HG03097 (cell line): ENCODE measurements at regions not wholly inside any gene's neighbourhood (a gene's known extent, or its start where the extent isn't known, plus 50 kb on each side); places are given as distances from the start of the nearest gene placed in this dataset.
"Not testable (repeated sequence)": the region's sequence is repeated elsewhere in the genome, so short reads cannot be mapped to it uniquely, and the experiment has no call there.

ENCODE experiments used
- ATAC-seq: cut with Tn5 transposase; IDR thresholded peaks from one replicate; pipeline ENCODE4 v1.9.1; 2021; ENCODE audit not compliant: unreplicated experiment, low FRiP score

DNA sequence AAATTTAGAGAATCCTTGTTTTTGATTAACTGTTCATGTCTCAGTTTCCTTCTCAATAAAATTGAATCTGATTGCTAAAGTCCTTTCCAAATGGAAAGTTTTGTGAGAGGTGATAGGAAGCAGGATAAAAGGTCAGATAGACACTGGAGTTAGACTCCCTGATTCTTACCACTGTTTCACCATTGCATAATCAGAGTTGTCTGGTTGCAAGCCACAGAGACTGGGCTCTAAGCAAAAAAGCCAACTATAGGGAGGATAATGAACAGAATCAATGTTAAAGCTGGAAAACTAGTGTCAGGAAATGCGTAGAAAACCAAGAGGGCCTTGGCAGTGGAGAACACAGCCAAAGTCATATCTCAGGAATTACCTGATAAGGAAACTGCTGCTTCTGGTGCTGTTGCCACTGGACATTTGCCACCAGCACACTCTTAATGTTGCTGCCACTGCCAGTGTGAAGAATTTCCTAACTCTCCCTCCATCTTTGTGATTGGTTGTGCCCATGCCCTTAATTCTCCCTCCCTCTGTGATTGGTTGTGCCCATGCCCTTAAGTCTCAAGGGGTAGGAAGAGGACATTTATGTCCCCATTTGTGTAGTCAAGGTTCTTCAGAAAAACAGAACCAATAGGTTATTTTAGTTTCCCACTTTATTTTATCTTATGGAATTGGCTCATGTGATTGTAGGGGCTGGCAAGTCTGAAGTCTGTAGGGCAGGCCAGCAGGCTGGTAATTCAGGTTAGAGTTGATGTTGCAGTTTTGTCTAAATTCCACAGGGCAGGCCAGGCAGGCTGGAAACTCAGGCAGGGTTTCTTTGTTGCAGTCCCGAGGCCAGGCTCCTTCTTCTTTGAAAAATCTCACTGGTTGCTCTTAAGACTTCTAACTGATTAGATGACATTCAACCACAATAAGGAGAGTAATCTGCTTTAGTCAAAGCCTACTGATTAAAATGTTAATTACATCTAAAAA is 639.0 kb downstream of the REEP3 start:
- ATAC-seq: no peak

DNA sequence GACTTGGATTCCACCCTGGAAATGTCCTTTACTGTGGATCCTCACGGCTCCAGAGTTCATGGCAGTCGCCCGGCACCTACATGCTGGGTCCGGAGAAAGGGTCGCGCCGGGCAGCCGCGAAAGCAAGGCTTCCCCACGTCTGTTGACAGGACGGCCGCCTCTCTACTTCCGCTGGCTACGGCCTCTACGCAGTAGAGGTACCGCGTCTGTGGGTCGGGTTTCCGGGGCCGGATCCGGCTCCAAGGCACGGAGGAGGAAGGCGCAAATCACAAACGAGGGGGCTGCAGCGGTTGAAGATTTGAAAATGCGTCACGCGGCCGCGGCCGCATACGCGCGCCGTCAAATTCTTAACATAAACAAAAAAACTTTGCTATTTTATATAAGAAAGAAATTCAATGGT is 649.6 kb downstream of the REEP3 start:
- no peak for ATAC-seq

DNA sequence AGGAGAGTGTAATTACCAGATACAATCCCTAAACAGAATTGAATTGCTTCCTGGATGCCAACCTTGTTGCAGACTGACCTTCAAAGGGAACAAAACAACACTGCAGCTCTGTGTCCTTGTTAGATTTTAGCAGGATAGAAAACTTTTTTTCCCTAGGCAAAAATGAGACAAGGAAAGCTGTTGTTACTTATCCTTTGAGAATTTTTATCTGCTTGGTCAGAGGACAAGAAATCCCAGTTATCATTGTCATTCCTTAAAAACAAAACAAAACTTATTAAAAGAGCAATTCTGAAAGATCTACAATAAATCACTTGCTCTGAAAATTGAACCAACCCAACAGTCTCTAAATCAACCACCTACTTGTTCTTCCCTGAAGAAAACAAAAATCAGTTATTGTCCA is 652.6 kb downstream of the REEP3 start:
- ATAC-seq: no peak

DNA sequence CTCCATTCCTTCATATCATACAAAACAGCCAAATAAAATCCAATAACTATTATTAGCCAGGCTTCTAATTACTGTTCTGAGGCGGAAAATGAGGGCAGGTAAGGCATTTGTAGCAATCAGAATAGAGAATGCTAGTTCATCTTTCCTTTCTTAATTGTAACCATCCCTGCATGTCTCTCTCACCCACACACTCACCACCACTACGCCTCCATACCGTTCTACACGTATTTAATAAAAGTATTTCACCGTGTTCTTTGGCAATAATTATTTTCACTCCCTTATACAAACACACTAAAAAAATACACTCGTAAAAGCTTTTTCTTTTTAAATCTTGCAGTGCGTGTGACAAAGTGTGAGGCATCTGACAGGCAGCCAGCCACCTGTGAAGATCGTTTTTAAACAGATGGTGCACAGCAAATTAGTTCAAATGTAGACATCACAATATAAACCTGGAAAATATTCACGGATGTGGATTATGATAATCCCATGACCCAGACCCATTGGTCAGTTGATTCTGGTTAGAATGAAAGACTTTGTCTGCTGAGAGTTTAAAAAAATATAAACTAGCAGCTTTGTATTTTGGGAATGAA is 653.6 kb downstream of the REEP3 start:
- ATAC-seq: no peak

DNA sequence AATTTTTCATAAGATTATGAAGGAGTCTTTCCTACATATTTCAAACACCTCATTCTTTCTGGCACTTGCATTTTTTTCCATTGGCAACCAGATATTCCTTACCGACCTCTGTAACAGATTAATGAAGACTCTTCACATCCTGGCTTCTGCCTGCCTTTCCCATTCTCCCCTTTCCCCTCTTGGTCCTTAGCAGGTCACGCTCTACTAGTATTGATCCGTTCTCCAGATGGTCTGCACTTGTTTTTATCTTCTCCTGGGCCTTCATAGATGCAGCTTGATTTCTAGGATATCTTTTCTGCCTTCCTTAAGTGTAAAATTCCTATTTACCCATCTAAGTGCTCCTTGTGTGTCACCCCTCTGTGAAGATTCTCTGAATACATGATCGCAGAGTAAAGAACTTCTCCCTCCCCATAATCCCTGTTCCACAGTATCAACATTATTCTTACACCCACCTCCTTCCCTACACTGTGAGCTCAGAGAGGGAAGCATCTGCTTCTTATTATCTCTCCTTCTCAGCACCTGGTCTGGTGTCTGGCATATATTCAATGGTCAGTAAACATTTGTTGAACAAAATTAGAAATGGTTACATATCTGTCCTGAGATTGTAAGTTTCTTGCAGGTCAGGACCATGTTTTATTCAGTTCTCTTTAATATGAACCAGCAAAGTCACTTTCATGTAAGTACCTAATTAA is 654.2 kb downstream of the REEP3 start:
- ATAC-seq: no peak

DNA sequence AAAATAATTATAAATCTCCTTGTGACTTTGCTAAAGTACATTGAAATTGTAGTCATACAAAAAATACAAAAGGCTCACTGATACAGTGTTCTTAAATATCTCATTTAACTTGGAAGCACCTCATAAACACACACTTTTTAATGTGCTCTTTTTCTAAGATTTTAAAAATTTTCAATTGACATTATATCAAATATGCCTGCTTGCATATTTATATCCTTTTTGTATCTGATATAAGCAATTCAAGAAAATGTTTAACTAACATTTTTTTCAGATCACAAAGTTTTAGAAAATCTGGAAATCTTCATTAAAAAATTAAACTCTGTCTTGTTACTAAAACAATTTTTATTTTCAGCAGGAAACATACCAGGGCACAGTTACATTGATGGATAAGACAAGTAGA is 661.5 kb downstream of the REEP3 start:
- ATAC-seq: no peak

DNA sequence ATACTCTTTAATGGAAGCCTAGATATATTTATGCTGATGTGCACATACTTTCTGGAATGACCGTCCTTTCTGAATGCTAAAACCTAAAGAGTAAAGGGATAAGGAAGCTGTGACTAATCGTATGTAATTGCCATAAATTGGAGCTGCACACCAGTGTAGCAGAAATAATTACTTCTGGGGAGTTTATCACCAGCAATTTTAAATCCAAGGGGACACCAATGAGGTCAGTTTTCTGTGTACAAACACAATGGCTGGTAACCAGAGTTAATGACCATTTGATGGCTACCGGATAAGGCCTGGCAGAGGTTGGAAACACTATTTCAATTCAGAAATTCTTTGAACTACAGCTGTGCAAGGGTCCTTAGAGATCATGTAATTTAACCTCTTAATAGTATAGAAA is 670.1 kb downstream of the REEP3 start:
- no peak for ATAC-seq

DNA sequence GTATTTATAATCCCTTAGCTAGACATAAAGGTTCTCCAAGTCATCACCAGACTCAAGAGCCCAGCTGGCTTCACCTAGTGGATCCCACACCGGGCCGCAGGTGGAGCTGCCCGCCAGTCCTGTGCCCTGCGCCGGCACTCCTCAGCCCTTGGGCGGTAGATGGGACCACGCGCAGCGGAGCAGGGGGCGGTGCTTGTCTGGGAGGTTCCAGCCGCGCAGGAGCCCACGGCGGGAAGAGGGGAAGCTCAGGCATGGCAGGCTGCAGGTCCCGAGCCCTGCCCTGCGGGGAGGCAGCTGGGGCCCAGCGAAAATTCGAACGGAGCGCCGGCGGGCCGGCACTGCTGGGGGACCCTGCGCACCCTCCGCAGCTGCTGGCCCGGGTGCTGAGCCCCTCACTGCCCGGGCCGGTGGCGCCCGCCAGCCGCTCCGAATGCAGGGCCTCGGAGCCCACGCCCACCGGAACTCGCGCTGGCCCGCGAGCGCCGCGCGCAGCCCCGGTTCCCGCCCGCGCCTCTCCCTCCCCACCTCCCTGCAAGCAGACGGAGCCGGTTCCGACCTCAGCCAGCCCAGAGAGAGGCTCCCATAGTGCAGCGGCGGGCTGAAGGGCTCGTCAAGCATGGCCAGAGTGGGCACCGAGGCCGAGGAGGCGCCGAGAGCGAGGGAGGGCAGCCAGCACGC is 675.6 kb downstream of the REEP3 start:
- ATAC-seq: no peak

DNA sequence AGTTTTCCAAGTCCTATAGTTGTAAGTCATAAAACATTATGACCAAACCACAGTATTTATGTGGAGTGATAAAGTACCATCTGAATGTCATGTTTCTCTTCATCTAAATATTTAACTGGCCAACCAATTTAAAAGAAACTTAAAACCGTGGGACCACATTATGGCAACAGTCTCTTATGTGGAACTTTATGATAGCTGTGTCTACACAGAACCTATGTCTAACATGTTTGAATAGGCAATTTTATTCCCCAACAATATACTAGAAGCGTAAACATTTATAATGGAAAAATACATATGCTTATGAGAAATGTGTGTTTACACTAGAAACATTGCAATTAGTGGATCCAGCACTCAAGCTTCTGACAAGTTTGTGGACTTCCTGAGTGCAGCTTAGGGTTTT is 680.7 kb downstream of the REEP3 start:
- ATAC-seq: no peak

DNA sequence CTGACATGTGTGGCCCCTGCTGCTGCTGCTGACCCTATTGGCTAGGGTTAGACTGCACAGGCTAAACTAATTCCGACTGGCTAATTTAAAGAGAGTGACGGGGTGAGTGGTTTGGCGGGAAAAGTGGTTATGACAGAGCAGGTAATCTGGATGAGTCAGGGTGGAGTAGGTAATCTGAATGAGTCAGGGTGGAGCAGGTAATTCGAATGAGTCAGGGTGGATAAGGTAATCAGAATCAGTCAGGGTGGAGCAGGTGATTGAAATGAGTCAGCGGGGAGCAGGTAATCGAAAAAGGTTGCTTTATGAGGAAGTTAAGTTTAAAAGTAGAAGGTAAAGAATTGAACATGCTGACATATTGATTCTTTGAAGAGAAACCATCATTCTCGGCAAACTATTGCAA is 683.3 kb downstream of the REEP3 start:
- not testable (repeated sequence) for ATAC-seq

DNA sequence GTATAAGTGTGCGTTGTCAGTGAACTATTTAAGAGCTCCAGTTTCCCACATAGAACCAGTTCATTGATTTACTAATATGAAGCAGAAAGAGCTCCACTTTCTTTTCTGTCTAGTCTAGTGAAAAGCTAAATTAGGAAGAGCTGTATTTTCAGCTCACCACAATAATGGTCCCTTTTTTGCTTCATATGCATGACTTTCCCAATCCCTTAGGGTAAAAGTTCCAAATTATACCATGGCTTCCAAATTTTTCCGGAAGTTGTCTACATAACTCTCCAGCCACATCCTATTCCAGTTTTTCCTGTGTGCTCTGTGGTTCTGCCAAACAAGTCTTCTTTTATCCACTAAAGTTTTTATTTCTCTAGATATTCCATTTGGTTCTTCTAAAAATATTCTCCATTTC is 685.2 kb downstream of the REEP3 start:
- no peak for ATAC-seq

DNA sequence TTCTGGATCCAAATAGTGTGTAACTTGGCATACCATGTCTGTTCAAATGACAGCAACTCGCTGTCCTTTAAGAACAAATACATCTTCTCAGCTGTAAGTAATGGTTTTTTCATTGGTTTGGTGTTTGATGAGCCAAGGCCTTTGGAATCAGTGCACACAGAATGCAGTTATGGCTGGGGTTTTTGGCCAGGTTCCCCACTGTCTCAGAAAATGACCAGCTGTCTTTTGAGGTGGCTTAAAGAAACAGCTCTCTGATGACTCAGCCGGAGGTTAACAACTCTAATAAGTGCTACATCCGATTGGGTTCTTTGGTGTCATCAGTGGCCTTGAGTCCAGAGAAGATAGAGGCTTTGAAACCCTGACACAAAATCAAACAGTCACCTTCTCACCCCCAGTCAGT is 688.4 kb downstream of the REEP3 start:
- no peak for ATAC-seq

DNA sequence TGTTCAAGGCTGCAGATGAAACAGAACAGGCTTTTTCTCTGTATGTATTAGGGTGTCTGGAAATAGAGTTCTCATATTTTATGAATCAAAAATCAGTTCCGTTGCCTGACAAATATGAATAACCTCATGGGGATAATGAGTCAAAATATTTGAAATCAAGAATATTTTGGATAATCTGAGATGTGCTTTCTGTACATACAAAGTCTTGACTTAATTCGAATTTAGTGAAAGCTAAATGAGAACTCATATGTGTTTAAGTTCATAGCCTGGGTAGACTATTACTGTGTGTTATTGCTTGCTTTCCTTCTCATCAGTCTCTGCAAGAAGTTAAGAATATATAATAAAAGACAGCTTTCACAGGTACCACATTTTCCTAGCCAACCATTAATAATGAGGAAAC is 689.0 kb downstream of the REEP3 start:
- no peak for ATAC-seq

DNA sequence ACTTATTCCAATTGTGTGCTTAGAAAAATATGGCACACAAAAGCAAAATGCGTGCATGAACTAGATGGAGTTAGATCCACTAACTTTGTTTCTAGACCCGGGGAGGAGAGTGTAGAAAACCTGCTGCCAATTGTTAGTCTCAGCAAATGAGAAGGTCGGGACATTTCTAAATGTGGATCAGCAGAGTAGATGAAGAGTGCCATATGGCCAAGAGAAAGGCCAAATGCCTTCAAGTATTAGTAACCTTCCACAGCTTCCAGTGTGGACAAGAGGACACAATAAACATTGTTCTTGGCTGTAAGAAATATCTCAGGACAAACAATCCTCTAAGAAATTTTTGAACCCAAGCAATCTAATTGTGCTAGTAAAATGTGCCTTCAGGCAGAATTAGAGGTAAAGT is 690.3 kb downstream of the REEP3 start:
- ATAC-seq: no peak

DNA sequence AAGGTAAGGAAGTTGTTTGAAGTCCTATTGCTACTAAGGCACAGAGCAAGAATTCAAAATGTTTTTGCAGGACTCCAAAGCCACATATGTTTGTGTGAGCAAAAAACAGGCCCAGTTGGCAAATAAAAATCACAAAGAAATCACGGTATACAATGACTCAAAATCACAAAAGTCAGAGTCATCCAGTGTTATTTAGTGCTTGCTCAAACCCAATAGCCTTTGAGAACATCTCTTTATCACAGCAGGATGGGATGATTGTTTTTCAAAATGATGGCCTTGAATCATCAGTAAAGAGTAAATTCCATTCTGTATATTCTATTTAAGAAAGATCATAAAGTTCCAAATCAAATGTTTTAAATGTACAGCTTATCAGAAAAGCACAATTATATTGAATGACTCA is 693.9 kb downstream of the REEP3 start:
- no peak for ATAC-seq

DNA sequence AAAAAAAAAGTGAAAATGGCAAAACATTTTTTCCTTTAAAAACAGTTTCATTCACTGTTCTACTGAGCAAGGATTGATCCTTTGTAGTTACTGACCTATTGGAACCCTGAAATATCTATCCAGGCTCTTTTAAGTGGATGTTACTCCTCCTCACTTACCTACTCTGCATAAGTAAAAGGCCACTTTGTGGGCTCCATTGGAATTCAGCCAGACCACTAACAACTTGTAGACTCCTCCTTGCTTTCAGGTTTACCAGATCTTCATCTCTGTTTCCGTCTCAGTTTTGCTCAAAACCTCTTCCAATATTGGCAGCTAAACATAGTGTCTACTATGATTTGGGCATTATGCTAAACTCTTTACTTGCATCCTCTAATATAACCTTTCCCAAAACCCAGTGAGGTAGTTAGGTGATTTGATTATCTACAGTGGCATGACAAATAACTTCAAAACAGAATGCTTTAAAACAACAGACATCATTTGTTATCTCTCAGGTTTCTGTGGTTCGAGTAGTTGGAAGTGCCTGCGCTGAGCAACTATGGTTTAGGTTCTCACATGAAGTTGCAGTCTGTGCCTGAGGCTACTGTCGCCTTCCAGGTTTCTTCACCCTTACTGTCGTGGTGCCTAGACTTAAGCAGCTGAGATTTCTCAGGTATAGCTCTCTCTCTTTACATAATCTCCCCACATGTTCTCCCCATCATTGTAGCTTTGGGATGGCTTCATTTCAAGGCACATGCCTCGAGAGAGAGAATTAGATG is 698.2 kb downstream of the REEP3 start:
- no peak for ATAC-seq

DNA sequence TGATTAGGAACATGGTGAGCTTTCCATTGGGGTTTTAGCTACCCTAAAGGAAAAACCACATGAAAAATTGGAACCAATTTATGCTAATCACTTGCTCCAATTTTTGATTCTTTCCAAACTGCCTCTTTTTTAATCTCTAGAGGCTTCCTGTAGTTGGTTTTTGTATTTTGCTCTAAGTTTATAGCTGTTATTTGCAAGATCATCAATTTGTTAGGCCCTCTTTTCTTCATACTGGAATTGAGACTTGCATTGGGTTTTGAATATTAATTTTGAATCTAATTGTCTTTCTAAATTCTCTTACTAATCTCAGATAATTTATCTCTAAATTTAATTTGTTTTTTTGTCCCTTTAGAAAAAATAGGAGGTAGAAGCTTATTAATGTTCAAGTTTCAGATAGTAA is 713.3 kb downstream of the REEP3 start:
- ATAC-seq: no peak

DNA sequence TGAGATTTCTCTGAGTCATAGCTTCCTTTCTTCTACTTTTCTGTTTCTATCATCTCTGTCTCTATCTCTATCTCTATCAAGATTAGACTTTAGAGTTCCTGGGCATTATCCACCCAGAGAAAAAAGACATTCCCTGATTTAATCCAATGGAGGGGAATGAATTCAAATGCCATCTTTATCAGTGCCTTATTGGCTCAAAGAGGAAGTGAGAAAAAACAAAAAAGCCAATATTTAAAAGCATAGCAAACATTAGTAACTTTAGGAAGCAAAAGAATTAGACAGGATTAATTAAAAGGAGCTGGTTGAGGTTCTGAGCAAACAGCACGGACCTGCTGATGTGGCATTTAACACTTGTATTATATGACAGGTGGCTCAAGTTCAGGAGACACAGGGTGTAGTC is 736.5 kb downstream of the REEP3 start:
- no peak for ATAC-seq

DNA sequence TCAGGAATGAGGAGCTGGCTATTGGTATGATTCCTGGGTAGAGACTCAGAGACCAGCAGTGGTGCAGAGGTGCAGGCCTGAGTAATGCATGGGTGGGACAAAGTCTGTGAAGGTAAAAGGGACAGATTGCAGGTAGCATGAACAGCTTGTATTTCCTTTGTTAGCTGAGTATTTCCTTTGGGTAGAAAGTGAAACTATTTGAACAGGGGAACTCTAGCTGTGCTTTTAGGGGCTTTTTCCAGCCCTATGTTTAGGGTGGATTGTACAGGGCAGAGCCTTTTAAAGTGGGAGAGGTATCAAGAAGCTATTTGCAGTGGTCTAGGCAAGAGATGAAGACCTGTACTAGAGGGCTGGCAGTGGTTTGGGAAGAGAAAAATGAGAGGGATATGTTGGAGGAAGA is 739.9 kb downstream of the REEP3 start:
- ATAC-seq: peak; percentile 90

DNA sequence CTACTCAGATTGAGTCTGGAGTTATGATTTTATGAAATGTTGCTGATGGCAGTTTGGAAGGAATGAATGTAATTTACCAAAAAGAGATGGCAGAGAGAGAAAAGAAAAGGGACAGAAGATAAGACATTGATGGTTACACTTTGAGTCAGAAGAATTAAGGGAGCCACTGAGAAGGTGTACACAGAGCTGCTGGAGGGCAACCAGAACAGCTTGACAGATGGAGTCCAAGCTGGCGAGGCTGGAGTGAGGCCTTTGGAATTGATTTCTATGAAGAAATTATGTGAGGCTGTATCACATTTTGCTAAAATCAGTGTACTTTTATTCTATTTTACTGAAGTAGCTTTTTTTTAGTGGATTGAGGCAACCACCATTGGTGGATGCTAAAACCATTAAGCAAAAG is 740.5 kb downstream of the REEP3 start:
- no peak for ATAC-seq
